CD14-positive monocyte (primary cell): ENCODE measurements at regions not wholly inside any gene's neighbourhood (a gene's known extent, or its start where the extent isn't known, plus 50 kb on each side); places are given as distances from the start of the nearest gene placed in this dataset.

Source experiments
- DNase-seq, 3 donors: peaks; one replicate each; pipeline ENCODE4 v3.0.0-alpha.2; 2011 to 2022
- H2AFZ ChIP-seq: 2 replicates; pipeline ENCODE4 v1.6.0; 2012; ENCODE audit warnings: mild to moderate bottlenecking, low read depth, low read length, inconsistent platforms; ENCODE audit not compliant: insufficient read depth, poor library complexity, severe bottlenecking
- H3K27ac ChIP-seq, 2 donors: 1 replicate in 1 of 2; 2 replicates in 1 of 2; pipeline ENCODE4 v1.5.1; 2012 to 2013; ENCODE audit warnings: low read length in 2 of 2, control low read depth in 1 of 2, inconsistent platforms in 1 of 2, low read depth in 1 of 2, mild to moderate bottlenecking in 1 of 2
- H3K27me3 ChIP-seq, 2 donors: one replicate each; pipeline versions ENCODE4 v1.6.0 to v1.6.1; 2011 to 2013; ENCODE audit warnings: low read length in 2 of 2; ENCODE audit not compliant: control insufficient read depth in 2 of 2, insufficient read depth in 2 of 2
- H3K36me3 ChIP-seq, 2 donors: replicated peaks in 1 of 2; 1 replicate in 1 of 2; 2 replicates in 1 of 2; pipeline versions ENCODE4 v1.5.1 to v1.6.1; 2012 to 2013; ENCODE audit warnings: low read length in 2 of 2, control low read depth in 1 of 2, inconsistent platforms in 1 of 2, mild to moderate bottlenecking in 1 of 2; ENCODE audit not compliant: insufficient read depth in 2 of 2, control insufficient read depth in 1 of 2
- H3K4me1 ChIP-seq, 2 donors: 1 replicate in 1 of 2; 2 replicates in 1 of 2; pipeline versions ENCODE4 v1.5.1 to v1.6.1; 2012 to 2013; ENCODE audit warnings: low read length in 2 of 2, control low read depth in 1 of 2, inconsistent platforms in 1 of 2, mild to moderate bottlenecking in 1 of 2, moderate library complexity in 1 of 2; ENCODE audit not compliant: insufficient read depth in 2 of 2, control insufficient read depth in 1 of 2
- H3K4me2 ChIP-seq: replicated peaks from 2 replicates; pipeline ENCODE3; 2012; ENCODE audit warnings: low read length, moderate library complexity, mild to moderate bottlenecking; ENCODE audit not compliant: poor library complexity, severe bottlenecking; ENCODE audit errors: extremely low read depth
- H3K4me3 ChIP-seq, 3 experiments: fragments of 200-600 bp in 1 of 3; sonication (generic) in 1 of 3; replicated peaks in 1 of 3; 1 replicate in 2 of 3; 2 replicates in 1 of 3; pipeline ENCODE4 v1.5.1; 2011 to 2013; ENCODE audit warnings: low read length in 3 of 3, mild to moderate bottlenecking in 3 of 3, control low read depth in 2 of 3, low read depth in 2 of 3, inconsistent platforms in 1 of 3, moderate library complexity in 1 of 3
- H3K79me2 ChIP-seq: 2 replicates; pipeline ENCODE4 v1.6.0; 2012; ENCODE audit warnings: mild to moderate bottlenecking, control low read depth, inconsistent platforms, low read length, moderate library complexity; ENCODE audit not compliant: insufficient read depth
- H3K9ac ChIP-seq: 2 replicates; pipeline ENCODE4 v1.6.0; 2017; ENCODE audit warnings: low read length, mild to moderate bottlenecking; ENCODE audit not compliant: insufficient read depth, poor library complexity, severe bottlenecking
- H3K9me3 ChIP-seq, 2 donors: replicated peaks in 1 of 2; 1 replicate in 1 of 2; 2 replicates in 1 of 2; pipeline versions ENCODE4 v1.5.1 to v1.6.1; 2012 to 2013; ENCODE audit warnings: low read length in 2 of 2, control low read depth in 1 of 2; ENCODE audit not compliant: control insufficient read depth in 1 of 2, insufficient read depth in 1 of 2
- H4K20me1 ChIP-seq: 2 replicates; pipeline ENCODE4 v1.6.0; 2012; ENCODE audit warnings: mild to moderate bottlenecking, low read length, control low read depth, moderate library complexity; ENCODE audit not compliant: insufficient read depth
- H3K27ac Mint-ChIP-seq, 7 donors: one replicate each; pipeline ENCODE4 v1.8.0; 2020; ENCODE audit warnings: mild to moderate bottlenecking in 7 of 7, mixed read lengths in 7 of 7, moderate library complexity in 6 of 7, inconsistent platforms in 2 of 7
- H3K27me3 Mint-ChIP-seq, 3 donors: one replicate each; pipeline ENCODE4 v1.8.0; 2021 to 2022; ENCODE audit warnings: low read depth in 3 of 3, mild to moderate bottlenecking in 3 of 3, mixed read lengths in 3 of 3, moderate library complexity in 3 of 3, inconsistent platforms in 1 of 3
- H3K36me3 Mint-ChIP-seq, 2 donors: one replicate each; pipeline ENCODE4 v1.8.0; 2020; ENCODE audit warnings: mixed read lengths in 2 of 2, inconsistent platforms in 1 of 2, mild to moderate bottlenecking in 1 of 2
- H3K4me1 Mint-ChIP-seq: one replicate; pipeline ENCODE4 v1.8.0; 2020; ENCODE audit warnings: mild to moderate bottlenecking, mixed read lengths
- H3K4me3 Mint-ChIP-seq, 2 donors: one replicate each; pipeline ENCODE4 v1.8.0; 2020; ENCODE audit warnings: mild to moderate bottlenecking in 2 of 2, mixed read lengths in 2 of 2, moderate library complexity in 1 of 2
- H3K9me3 Mint-ChIP-seq, 7 donors: one replicate each; pipeline ENCODE4 v1.8.0; 2020 to 2022; ENCODE audit warnings: mixed read lengths in 7 of 7, mild to moderate bottlenecking in 6 of 7, moderate library complexity in 6 of 7, inconsistent platforms in 2 of 7
- CTCF ChIP-seq: fragments of 200-600 bp; IDR thresholded peaks from one replicate; pipeline ENCODE4 v1.8.0; 2022; ENCODE audit warnings: antibody characterized with exemption, mild to moderate bottlenecking
- WGBS: methylation state at CpG from one replicate; pipeline ENCODE4 v1.1.5; 2013; ENCODE audit warnings: missing lambda C conversion rate; ENCODE audit not compliant: insufficient coverage; 5-methylcytosine and 5-hydroxymethylcytosine counted together
- intact Hi-C, 2 donors: fragments of 100-400 bp; cut with micrococcal nuclease; formaldehyde crosslinking; loops; one replicate each; pipeline versions ENCODE4 v1.15.0 to v1.15.1; 2023

DNA sequence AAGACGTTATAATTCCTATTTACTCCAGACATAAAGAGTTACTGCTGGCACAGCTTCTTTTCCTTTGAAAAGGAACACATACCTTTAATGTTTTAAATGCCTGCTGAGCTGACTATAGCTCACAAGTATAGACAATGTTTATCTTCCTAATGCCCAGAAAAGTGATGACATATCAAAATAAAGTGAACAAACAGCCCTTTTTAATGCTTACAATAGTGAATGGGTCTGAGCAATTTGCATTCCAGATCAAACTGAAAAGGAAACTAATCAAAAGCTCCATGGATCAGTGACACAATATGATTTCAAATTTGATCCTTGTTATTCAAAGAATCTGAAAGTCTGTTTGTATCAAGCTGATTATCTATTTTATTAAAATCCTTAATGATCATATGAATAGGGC is 233.6 kb upstream of the SEMA3E start:
- H3K27me3 Mint-ChIP-seq, result no peaks in the 10 kb centered on the region
- H3K4me2 ChIP-seq, result no peak overlapping the region
- no peak overlapping the region for H3K27ac ChIP-seq
- no peaks in the 10 kb centered on the region for H3K4me1 ChIP-seq
- no peak overlapping the region for H3K4me3 Mint-ChIP-seq
- no peaks in the 10 kb centered on the region for H3K9me3 ChIP-seq
- intact Hi-C loops, result no loop called here
- no peak overlapping the region for H3K4me3 ChIP-seq
- WGBS, result no CpG with 5 or more reads among the region's 1 CpG
- no peak for DNase-seq
- no peaks in the 10 kb centered on the region for H3K79me2 ChIP-seq
- H3K27ac Mint-ChIP-seq, result no peak overlapping the region
- H3K9ac ChIP-seq, result no peak overlapping the region
- H2AFZ ChIP-seq, result no peak overlapping the region
- TF ChIP-seq CTCF, result no peak
- no peaks in the 10 kb centered on the region for H3K4me1 Mint-ChIP-seq
- H3K36me3 ChIP-seq, result no peaks in the 10 kb centered on the region
- H3K27me3 ChIP-seq, result no peaks in the 10 kb centered on the region
- no peaks in the 10 kb centered on the region for H4K20me1 ChIP-seq
- H3K36me3 Mint-ChIP-seq, result no peaks in the 10 kb centered on the region
- peaks cover 0 to 5% (median 0%) of the 10 kb centered on the region in 7 donors for H3K9me3 Mint-ChIP-seq

GRCh38 chr7:83879063-83879462 is 230.1 kb upstream of the SEMA3E start:
- H2AFZ ChIP-seq, result no peak overlapping the region
- H3K27ac ChIP-seq, result no peak overlapping the region
- H3K9ac ChIP-seq, result no peak overlapping the region
- no peaks in the 10 kb centered on the region for H3K9me3 ChIP-seq
- H3K4me2 ChIP-seq, result no peak overlapping the region
- no peaks in the 10 kb centered on the region for H3K36me3 ChIP-seq
- no peaks in the 10 kb centered on the region for H3K36me3 Mint-ChIP-seq
- H3K27ac Mint-ChIP-seq, result no peak overlapping the region
- H3K27me3 ChIP-seq, result no peaks in the 10 kb centered on the region
- no peaks in the 10 kb centered on the region for H4K20me1 ChIP-seq
- H3K4me1 Mint-ChIP-seq, result peaks cover 3% of the 10 kb centered on the region
- intact Hi-C loops, result no loop called here
- DNase-seq, result no peak
- no peak for TF ChIP-seq CTCF
- WGBS, result no CpG with 5 or more reads among the region's 1 CpG
- no peaks in the 10 kb centered on the region for H3K4me1 ChIP-seq
- H3K9me3 Mint-ChIP-seq, result peaks cover 0 to 4% (median 0%) of the 10 kb centered on the region in 7 donors
- H3K79me2 ChIP-seq, result no peaks in the 10 kb centered on the region
- no peak overlapping the region for H3K4me3 Mint-ChIP-seq
- H3K27me3 Mint-ChIP-seq, result no peaks in the 10 kb centered on the region
- H3K4me3 ChIP-seq, result no peak overlapping the region
